HepG2 (cell line): ENCODE measurements at regions not wholly inside any gene's neighbourhood (a gene's known extent, or its start where the extent isn't known, plus 50 kb on each side); places are given as distances from the start of the nearest gene placed in this dataset.

Source experiments
- ATAC-seq: fragments of 200-7000 bp; cut with Tn5 transposase; 3 replicates; pipeline ENCODE4 v1.9.1; 2020; ENCODE audit warnings: mild to moderate bottlenecking, moderate library complexity
- BruUV-seq: library from RNA; stranded (reverse); fragments of 400-500 nt; replicated peaks from 2 replicates; lab custom pipeline; 2021; lab: Mats Ljungman, UMichigan
- CTCF ChIA-PET: fragments of 300-600 bp; formaldehyde crosslinking; extraction: SDS; loops from one replicate; lab custom pipeline; 2021; ENCODE audit warnings: low total read pairs, inconsistent platforms, low intra/inter-chr PET ratio; lab: Yijun Ruan, JAX
- POLR2A ChIA-PET: fragments of 350-600 bp; sonication (Branson Sonifier 250); formaldehyde crosslinking; loops from one replicate; lab custom pipeline; 2020; ENCODE audit warnings: antibody characterized with exemption, inconsistent platforms; lab: Yijun Ruan, JAX
- DNase-seq: peaks from one replicate; pipeline ENCODE4 v3.0.0-alpha.2; 2015; ENCODE audit warnings: low spot score
- FAIRE-seq: peaks from 3 replicates; lab custom pipeline; 2011; peaks lifted over from hg19 to GRCh38; lab: Jason Lieb, UNC
- H2AFZ ChIP-seq: one replicate; pipeline ENCODE4 v1.6.1; 2011; ENCODE audit warnings: low read length, inconsistent platforms
- H3K27ac ChIP-seq: fragments of 300-600 bp; 3 replicates; pipeline ENCODE4 v1.8.0; 2011; ENCODE audit warnings: mixed run types, mild to moderate bottlenecking, mixed read lengths, low read length, inconsistent platforms; ENCODE audit not compliant: insufficient read depth; ENCODE audit errors: extremely low read length
- H3K27me3 ChIP-seq, 2 experiments: fragments of 200-600 bp in 1 of 2; 2 replicates in 1 of 2; 3 replicates in 1 of 2; pipeline versions ENCODE4 v1.6.0 to v1.8.0; 2011; ENCODE audit warnings: low read length in 2 of 2, mild to moderate bottlenecking in 2 of 2, moderate library complexity in 2 of 2, inconsistent platforms in 1 of 2; ENCODE audit not compliant: insufficient read depth in 2 of 2, control insufficient read depth in 1 of 2
- H3K36me3 ChIP-seq, 2 experiments: fragments of 200-600 bp in 1 of 2; replicated peaks in 1 of 2; 2 replicates in 1 of 2; 3 replicates in 1 of 2; pipeline versions ENCODE4 v1.5.1 to v1.8.0; 2011; ENCODE audit warnings: low read length in 2 of 2, inconsistent platforms in 1 of 2; ENCODE audit not compliant: insufficient read depth in 2 of 2, control insufficient read depth in 1 of 2
- H3K4me1 ChIP-seq: 2 replicates; pipeline ENCODE4 v1.5.1; 2012; ENCODE audit warnings: low read length, inconsistent platforms; ENCODE audit not compliant: insufficient read depth
- H3K4me2 ChIP-seq: 2 replicates; pipeline ENCODE4 v1.6.0; 2011; ENCODE audit warnings: low read depth, low read length, inconsistent platforms
- H3K4me3 ChIP-seq, 3 experiments: fragments of 200-600 bp in 1 of 3; sonication (generic), shearing (Covaris generic) in 1 of 3; replicated peaks in 1 of 3; 2 replicates each; pipeline ENCODE4 v1.5.1; 2011 to 2016; ENCODE audit warnings: low read length in 3 of 3, inconsistent platforms in 2 of 3, low read depth in 2 of 3, mild to moderate bottlenecking in 2 of 3, control low read depth in 1 of 3, mixed read lengths in 1 of 3; ENCODE audit not compliant: insufficient read depth in 1 of 3
- H3K79me2 ChIP-seq: one replicate; pipeline ENCODE4 v1.6.1; 2011; ENCODE audit warnings: low read length, inconsistent platforms; ENCODE audit not compliant: insufficient read depth
- H3K9ac ChIP-seq: 2 replicates; pipeline ENCODE4 v1.6.0; 2011; ENCODE audit warnings: mild to moderate bottlenecking, low read depth, low read length, inconsistent platforms; ENCODE audit not compliant: insufficient read depth
- H3K9me3 ChIP-seq: 2 replicates; pipeline ENCODE4 v1.5.1; 2012; ENCODE audit warnings: mild to moderate bottlenecking, low read length
- H4K20me1 ChIP-seq: 2 replicates; pipeline ENCODE4 v1.6.0; 2011; ENCODE audit warnings: inconsistent platforms, mild to moderate bottlenecking, low read length, moderate library complexity; ENCODE audit not compliant: insufficient read depth
- AHR ChIP-seq: IDR thresholded peaks from 2 replicates; pipeline ENCODE4 v1.6.1; 2018; ENCODE audit warnings: missing genetic modification reagents, missing compliant biosample characterization
- ATF5 ChIP-seq: sonication (generic); formaldehyde crosslinking; IDR thresholded peaks from 2 replicates; pipeline ENCODE4 v1.4.0; 2020; ENCODE audit warnings: mild to moderate bottlenecking, low read depth, missing genetic modification reagents
- ATF7 ChIP-seq, 2 experiments: fragments of 450-650 bp in 1 of 2; sonication (generic) in 1 of 2; formaldehyde crosslinking in 1 of 2; IDR thresholded peaks; 2 replicates each; pipeline versions ENCODE4 v1.4.0 to v1.6.1; 2016 to 2020; ENCODE audit warnings: antibody characterized with exemption in 1 of 2, mild to moderate bottlenecking in 1 of 2, missing genetic modification reagents in 1 of 2
- EHMT2 ChIP-seq: fragments of 200-600 bp; sonication (generic); IDR thresholded peaks from 2 replicates; pipeline ENCODE4 v1.7.0; 2017; ENCODE audit warnings: antibody characterized with exemption, low read depth, low read length, borderline replicate concordance
- PLSCR1 ChIP-seq: sonication (generic); formaldehyde crosslinking; IDR thresholded peaks from 2 replicates; pipeline ENCODE4 v1.5.0; 2020; ENCODE audit warnings: missing genetic modification reagents, mild to moderate bottlenecking, borderline replicate concordance
- ZNF354B ChIP-seq: sonication (generic); formaldehyde crosslinking; IDR thresholded peaks from 2 replicates; pipeline ENCODE4 v1.8.0; 2022; ENCODE audit warnings: mild to moderate bottlenecking, missing genetic modification reagents
- ZNF615 ChIP-seq: sonication (generic); formaldehyde crosslinking; IDR thresholded peaks from 2 replicates; pipeline ENCODE4 v1.5.0; 2020; ENCODE audit warnings: mild to moderate bottlenecking, missing genetic modification reagents, borderline replicate concordance
- ZNF891 ChIP-seq: sonication (generic); formaldehyde crosslinking; IDR thresholded peaks from 2 replicates; pipeline ENCODE4 v1.5.0; 2020; ENCODE audit warnings: mild to moderate bottlenecking, missing genetic modification reagents
- ZSCAN30 ChIP-seq: sonication (generic); formaldehyde crosslinking; IDR thresholded peaks from 2 replicates; pipeline ENCODE4 v1.5.0; 2020; ENCODE audit warnings: mild to moderate bottlenecking, missing genetic modification reagents
- WGBS: methylation state at CpG from one replicate; pipeline ENCODE4 v1.1.6; 2017; ENCODE audit warnings: low lambda C conversion rate; 5-methylcytosine and 5-hydroxymethylcytosine counted together
- in situ Hi-C: cut with HindIII; loops from 2 replicates; pipeline ENCODE4 v1.10.0; 2017; ENCODE audit warnings: low pct_unique_long_range_greater_than_20kb; ENCODE audit not compliant: extremely low pct_ligation_motif_present
- intact Hi-C: fragments of 100-400 bp; cut with micrococcal nuclease; formaldehyde crosslinking; loops from one replicate; pipeline ENCODE4 v1.10.0; 2022; ENCODE audit not compliant: unreplicated experiment
- TF ChIP-seq, protein P1 (sequence below): sonication (generic); formaldehyde crosslinking; IDR thresholded peaks from 2 replicates; pipeline ENCODE4 v1.4.0; 2020; ENCODE audit warnings: missing genetic modification reagents, borderline replicate concordance
- TF ChIP-seq, protein P2 (sequence below): sonication (generic); formaldehyde crosslinking; IDR thresholded peaks from 2 replicates; pipeline ENCODE4 v1.5.0; 2020; ENCODE audit warnings: missing genetic modification reagents

DNA sequence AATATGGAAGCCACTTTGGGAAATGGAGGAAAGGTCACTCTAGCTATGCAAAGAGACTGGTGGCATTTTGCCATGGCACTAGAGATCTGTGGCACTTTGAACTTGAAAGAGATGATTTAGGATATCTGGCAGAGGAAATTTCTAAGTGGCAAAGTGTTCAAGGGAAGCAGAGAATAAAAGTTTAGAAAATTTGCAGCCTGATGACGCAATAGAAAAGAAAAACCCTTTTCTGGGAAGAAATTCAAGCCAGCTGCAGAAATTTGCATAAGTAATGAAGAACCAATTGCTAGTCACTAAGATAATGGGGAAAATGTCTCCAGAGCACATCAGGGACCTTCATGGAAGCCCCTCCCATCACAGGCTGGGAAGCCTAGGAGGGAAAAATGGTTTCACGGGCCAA lies 191.1 kb upstream of the B3GALT2 start:
- Histone ChIP-seq H3K36me3 (no peaks in the 10 kb centered on the region), H3K27ac (no peak overlapping the region), H2AFZ (no peak overlapping the region), H3K9ac (no peak overlapping the region), H3K4me1 (no peaks in the 10 kb centered on the region), H3K79me2 (no peaks in the 10 kb centered on the region), H3K9me3 (no peaks in the 10 kb centered on the region), H3K4me2 (no peak overlapping the region), H3K27me3 (no peaks in the 10 kb centered on the region), H3K4me3 (no peak overlapping the region), H4K20me1 (no peaks in the 10 kb centered on the region)
- WGBS: 45% methylated on average over 2 of the region's 2 CpGs
- ATAC-seq (no peak), DNase-seq (no peak), FAIRE-seq (no peak)
- no TSS peak for BruUV-seq
- CTCF ChIA-PET: no interaction called here
- POLR2A ChIA-PET: no interaction called here
- intact Hi-C loops: no loop called here
- TF ChIP-seq ZNF354B (CRISPR knock-in tag) (no peak), ATF7 (IDR thresholded peaks at IDR 0.05) (peak; percentile 63; the same call in 1 of the 2 replicates), ATF7 (CRISPR knock-in tag; IDR thresholded peaks at IDR 0.05) (no peak)
- TF ChIP-seq, protein P1, sequence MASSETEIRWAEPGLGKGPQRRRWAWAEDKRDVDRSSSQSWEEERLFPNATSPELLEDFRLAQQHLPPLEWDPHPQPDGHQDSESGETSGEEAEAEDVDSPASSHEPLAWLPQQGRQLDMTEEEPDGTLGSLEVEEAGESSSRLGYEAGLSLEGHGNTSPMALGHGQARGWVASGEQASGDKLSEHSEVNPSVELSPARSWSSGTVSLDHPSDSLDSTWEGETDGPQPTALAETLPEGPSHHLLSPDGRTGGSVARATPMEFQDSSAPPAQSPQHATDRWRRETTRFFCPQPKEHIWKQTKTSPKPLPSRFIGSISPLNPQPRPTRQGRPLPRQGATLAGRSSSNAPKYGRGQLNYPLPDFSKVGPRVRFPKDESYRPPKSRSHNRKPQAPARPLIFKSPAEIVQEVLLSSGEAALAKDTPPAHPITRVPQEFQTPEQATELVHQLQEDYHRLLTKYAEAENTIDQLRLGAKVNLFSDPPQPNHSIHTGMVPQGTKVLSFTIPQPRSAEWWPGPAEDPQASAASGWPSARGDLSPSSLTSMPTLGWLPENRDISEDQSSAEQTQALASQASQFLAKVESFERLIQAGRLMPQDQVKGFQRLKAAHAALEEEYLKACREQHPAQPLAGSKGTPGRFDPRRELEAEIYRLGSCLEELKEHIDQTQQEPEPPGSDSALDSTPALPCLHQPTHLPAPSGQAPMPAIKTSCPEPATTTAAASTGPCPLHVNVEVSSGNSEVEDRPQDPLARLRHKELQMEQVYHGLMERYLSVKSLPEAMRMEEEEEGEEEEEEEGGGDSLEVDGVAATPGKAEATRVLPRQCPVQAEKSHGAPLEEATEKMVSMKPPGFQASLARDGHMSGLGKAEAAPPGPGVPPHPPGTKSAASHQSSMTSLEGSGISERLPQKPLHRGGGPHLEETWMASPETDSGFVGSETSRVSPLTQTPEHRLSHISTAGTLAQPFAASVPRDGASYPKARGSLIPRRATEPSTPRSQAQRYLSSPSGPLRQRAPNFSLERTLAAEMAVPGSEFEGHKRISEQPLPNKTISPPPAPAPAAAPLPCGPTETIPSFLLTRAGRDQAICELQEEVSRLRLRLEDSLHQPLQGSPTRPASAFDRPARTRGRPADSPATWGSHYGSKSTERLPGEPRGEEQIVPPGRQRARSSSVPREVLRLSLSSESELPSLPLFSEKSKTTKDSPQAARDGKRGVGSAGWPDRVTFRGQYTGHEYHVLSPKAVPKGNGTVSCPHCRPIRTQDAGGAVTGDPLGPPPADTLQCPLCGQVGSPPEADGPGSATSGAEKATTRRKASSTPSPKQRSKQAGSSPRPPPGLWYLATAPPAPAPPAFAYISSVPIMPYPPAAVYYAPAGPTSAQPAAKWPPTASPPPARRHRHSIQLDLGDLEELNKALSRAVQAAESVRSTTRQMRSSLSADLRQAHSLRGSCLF (CRISPR knock-in tag): no peak
- in situ Hi-C loops: no loop called here

DNA sequence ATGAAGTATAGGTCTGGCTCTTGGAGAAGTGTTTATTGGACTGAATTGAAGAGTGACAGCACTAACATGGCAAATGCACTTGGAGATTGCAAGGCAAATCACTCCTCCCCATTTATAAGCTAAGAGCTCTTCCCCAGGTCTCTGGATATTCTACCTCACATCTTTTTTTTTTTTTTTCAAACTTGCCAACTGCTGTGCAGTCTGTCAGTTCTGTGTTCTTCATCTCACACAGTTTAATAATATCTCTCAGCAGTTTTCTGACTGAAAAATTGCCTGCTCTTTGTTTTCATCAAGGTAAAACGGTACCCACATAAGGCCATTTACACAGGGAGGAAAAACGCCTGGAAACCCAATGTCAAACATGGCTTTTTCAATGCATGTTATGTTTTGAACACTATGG lies 186.1 kb upstream of the B3GALT2 start:
- no TSS peak for BruUV-seq
- Histone ChIP-seq H3K4me3 (no peak overlapping the region), H3K79me2 (no peaks in the 10 kb centered on the region), H3K27ac (no peak overlapping the region), H3K4me1 (no peaks in the 10 kb centered on the region), H3K27me3 (no peaks in the 10 kb centered on the region), H2AFZ (no peak overlapping the region), H3K4me2 (no peak overlapping the region), H3K9ac (no peak overlapping the region), H3K9me3 (no peaks in the 10 kb centered on the region), H4K20me1 (no peaks in the 10 kb centered on the region), H3K36me3 (no peaks in the 10 kb centered on the region)
- ChIA-PET POLR2A (no interaction called here), CTCF (no interaction called here)
- FAIRE-seq (no peak), ATAC-seq (no peak), DNase-seq (no peak)
- intact Hi-C loops: no loop called here
- 18% methylated on average over 2 of the region's 2 CpGs for WGBS
- in situ Hi-C loops: no loop called here
- TF ChIP-seq ZSCAN30 (CRISPR knock-in tag) (no peak), ATF5 (CRISPR knock-in tag) (no peak), PLSCR1 (CRISPR knock-in tag) (no peak), ZNF891 (CRISPR knock-in tag) (no peak), EHMT2 (no peak), AHR (CRISPR knock-in tag) (no peak), ZNF615 (CRISPR knock-in tag) (no peak)
- TF ChIP-seq, protein P2, sequence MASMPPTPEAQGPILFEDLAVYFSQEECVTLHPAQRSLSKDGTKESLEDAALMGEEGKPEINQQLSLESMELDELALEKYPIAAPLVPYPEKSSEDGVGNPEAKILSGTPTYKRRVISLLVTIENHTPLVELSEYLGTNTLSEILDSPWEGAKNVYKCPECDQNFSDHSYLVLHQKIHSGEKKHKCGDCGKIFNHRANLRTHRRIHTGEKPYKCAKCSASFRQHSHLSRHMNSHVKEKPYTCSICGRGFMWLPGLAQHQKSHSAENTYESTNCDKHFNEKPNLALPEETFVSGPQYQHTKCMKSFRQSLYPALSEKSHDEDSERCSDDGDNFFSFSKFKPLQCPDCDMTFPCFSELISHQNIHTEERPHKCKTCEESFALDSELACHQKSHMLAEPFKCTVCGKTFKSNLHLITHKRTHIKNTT (CRISPR knock-in tag): no peak
